ENCODE measurements at regions not wholly inside any gene's neighbourhood (a gene's known extent, or its start where the extent isn't known, plus 50 kb on each side); places are given as distances from the start of the nearest gene placed in this dataset.

GRCh38 chr9:29685531-29685930 is 2112.2 kb upstream of the C9orf72 start:
- ATAC-seq: no peak
- TF ChIP-seq CTCF (IDR thresholded peaks at IDR 0.05) (no peak), POLR2A (IDR thresholded peaks at IDR 0.05) (no peak)
- H3K36me3 ChIP-seq: no peaks in the 10 kb centered on the region
- H3K27ac ChIP-seq: no peak overlapping the region
- DNase-seq: no peak
- no peaks in the 10 kb centered on the region for H3K9me3 ChIP-seq
- no peak overlapping the region for H3K4me3 ChIP-seq
- intact Hi-C loops (cut with DNase I): no loop called here
- no peaks in the 10 kb centered on the region for H3K4me1 ChIP-seq
- H3K27me3 ChIP-seq: no peaks in the 10 kb centered on the region

GRCh38 chr9:29691145-29691544 is 2117.9 kb upstream of the C9orf72 start:
- WGBS, 4 donors: 70 to 82% (median 75%) methylated on average over 2 of the region's 2 CpGs
- ATAC-seq: no peak

GRCh38 chr9:29691758-29692407 is 2118.6 kb upstream of the C9orf72 start:
- no peak for DNase-seq
- H3K4me1 ChIP-seq: no peaks in the 10 kb centered on the region
- H3K9me3 ChIP-seq: peaks cover 0 to 21% (median 3%) of the 10 kb centered on the region in 12 donors
- H3K36me3 ChIP-seq: no peaks in the 10 kb centered on the region
- no peaks in the 10 kb centered on the region for H3K27me3 ChIP-seq
- TF ChIP-seq CTCF (IDR thresholded peaks at IDR 0.05) (no peak), POLR2A (IDR thresholded peaks at IDR 0.05) (no peak)
- ATAC-seq: no peak
- H3K27ac ChIP-seq: no peak overlapping the region
- no peak overlapping the region for H3K4me3 ChIP-seq
- intact Hi-C loops (cut with DNase I): no loop called here
- 34 to 37% (median 36%) methylated on average over 7 of the region's 7 CpGs for WGBS, 4 donors

More at GRCh38 chr9:29691145-29691544, 2117.9 kb upstream of the C9orf72 start:
- H3K9me3 ChIP-seq: peaks cover 0 to 21% (median 3%) of the 10 kb centered on the region in 12 donors
- H3K4me3 ChIP-seq: no peak overlapping the region
- TF ChIP-seq POLR2A (IDR thresholded peaks at IDR 0.05) (no peak), CTCF (IDR thresholded peaks at IDR 0.05) (no peak)
- no peak overlapping the region for H3K27ac ChIP-seq
- no peaks in the 10 kb centered on the region for H3K4me1 ChIP-seq
- intact Hi-C loops (cut with DNase I): no loop called here
- no peak for DNase-seq
- H3K36me3 ChIP-seq: no peaks in the 10 kb centered on the region
- no peaks in the 10 kb centered on the region for H3K27me3 ChIP-seq

- H3K27me3 ChIP-seq: no peaks in the 10 kb centered on the region
- H3K9me3 ChIP-seq: peaks cover 0 to 15% (median 4%) of the 10 kb centered on the region in 12 donors
- H3K4me3 ChIP-seq: no peak overlapping the region
- intact Hi-C loops (cut with DNase I): no loop called here
- no peaks in the 10 kb centered on the region for H3K36me3 ChIP-seq
- ATAC-seq (no peak), DNase-seq (no peak)
- H3K4me1 ChIP-seq: no peaks in the 10 kb centered on the region
- WGBS, 4 donors: 62 to 73% (median 64%) methylated on average over 2 of the region's 2 CpGs
- no peak overlapping the region for H3K27ac ChIP-seq
- TF ChIP-seq CTCF (IDR thresholded peaks at IDR 0.05) (no peak), POLR2A (IDR thresholded peaks at IDR 0.05) (no peak)
Observed at GRCh38 chr9:29697011-29697410, 2123.7 kb upstream of the C9orf72 start.
